Stomach (tissue), 8 donors: ENCODE measurements at regions not wholly inside any gene's neighbourhood (a gene's known extent, or its start where the extent isn't known, plus 50 kb on each side); places are given as distances from the start of the nearest gene placed in this dataset.

Source experiments
- DNase-seq, 2 donors: peaks; one replicate each; pipeline versions ENCODE4 v3.0.0 to v3.0.0-alpha.2; 2013 to 2019
- H3K27ac ChIP-seq, 5 donors: fragments of 200-600 bp in 4 of 5; sonication (generic) in 4 of 5; one replicate each; pipeline ENCODE4 v1.5.1; 2013 to 2019; ENCODE audit warnings: mild to moderate bottlenecking in 1 of 5, moderate library complexity in 1 of 5
- H3K27me3 ChIP-seq, 3 donors: fragments of 200-600 bp; sonication (generic); one replicate each; pipeline ENCODE4 v1.5.1; 2017 to 2019; ENCODE audit warnings: mixed run types in 1 of 3
- H3K36me3 ChIP-seq, 4 donors: fragments of 200-600 bp; sonication (generic); 1 replicate in 3 of 4; 2 replicates in 1 of 4; pipeline ENCODE4 v1.5.1; 2016 to 2019
- H3K4me1 ChIP-seq, 4 donors: fragments of 200-600 bp; sonication (generic); one replicate each; pipeline ENCODE4 v1.5.1; 2016 to 2019
- H3K4me3 ChIP-seq, 4 donors: fragments of 200-600 bp; sonication (generic) in 3 of 4; one replicate each; pipeline ENCODE4 v1.5.1; 2016 to 2019; ENCODE audit warnings: mild to moderate bottlenecking in 1 of 4
- H3K9me3 ChIP-seq, 4 donors: fragments of 200-600 bp; sonication (generic); one replicate each; pipeline ENCODE4 v1.5.1; 2016 to 2019
- EP300 ChIP-seq: sonication (generic); formaldehyde crosslinking; IDR thresholded peaks from one replicate; pipeline ENCODE4 v1.6.1; 2017; ENCODE audit warnings: antibody characterized with exemption
- POLR2A ChIP-seq, 4 donors: fragments of 450-650 bp; IDR thresholded peaks; one replicate each; pipeline ENCODE4 v1.6.1; 2016; ENCODE audit warnings: antibody characterized with exemption in 4 of 4, control low read depth in 2 of 4, mild to moderate bottlenecking in 1 of 4, moderate library complexity in 1 of 4
- POLR2AphosphoS5 ChIP-seq, 3 donors: sonication (generic); formaldehyde crosslinking; IDR thresholded peaks; one replicate each; pipeline ENCODE4 v1.6.1; 2016; ENCODE audit warnings: antibody characterized with exemption in 3 of 3
- WGBS, 5 donors: extraction: QIAGEN DNeasy Blood & Tissue Kit in 3 of 5; methylation state at CpG; one replicate each; pipeline versions ENCODE4 v1.1.5 to v1.1.7; 2013 to 2018; 5-methylcytosine and 5-hydroxymethylcytosine counted together
- intact Hi-C: fragments of 100-400 bp; cut with DNase I; formaldehyde crosslinking; loops from one replicate; pipeline ENCODE4 v1.15.1; 2023; ENCODE audit warnings: low total_unique reads
- TF ChIP-seq, protein P1 (sequence below), 7 experiments: fragments of 450-650 bp in 4 of 7; fragments of 200-600 bp in 3 of 7; sonication (generic) in 3 of 7; IDR thresholded peaks; one replicate each; pipeline ENCODE4 v1.5.1; 2016 to 2019; ENCODE audit warnings: antibody characterized with exemption in 7 of 7, control low read depth in 2 of 7, mild to moderate bottlenecking in 1 of 7
- donor health status: healthy with polysubstance abuse.
- donor health status: Bipolar disorder and iron deficiency.
- donor health status: healthy.

DNA sequence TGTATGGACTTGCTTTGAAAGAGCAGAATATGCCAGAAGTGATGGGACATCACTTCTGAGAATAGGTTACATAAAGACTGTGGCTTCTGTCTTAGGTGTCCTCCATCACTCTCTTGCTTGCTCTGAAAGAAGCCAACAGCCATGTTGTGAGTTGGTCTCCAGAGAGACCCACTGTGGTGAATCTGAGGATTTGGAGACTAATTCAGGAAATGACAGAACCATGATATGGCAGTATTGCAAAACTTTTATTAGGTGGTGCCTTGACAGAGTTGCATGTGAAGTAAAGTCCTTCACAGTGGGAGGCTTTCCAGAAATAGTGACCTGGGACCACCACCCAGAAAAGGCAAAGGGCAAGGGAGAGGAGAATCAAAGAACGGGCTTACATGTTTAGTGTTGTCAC is 628.6 kb downstream of the KCNT2 start:
- Histone ChIP-seq H3K27me3 (no peaks in the 10 kb centered on the region), H3K36me3 (no peaks in the 10 kb centered on the region), H3K4me3 (no peak overlapping the region), H3K4me1 (no peaks in the 10 kb centered on the region), H3K27ac (no peak overlapping the region), H3K9me3 (no peaks in the 10 kb centered on the region)
- no peak for DNase-seq
- 78 to 93% (median 87%) methylated on average over 1 of the region's 1 CpG for WGBS, 5 donors
- TF ChIP-seq POLR2A (IDR thresholded peaks at IDR 0.05) (no peak), POLR2AphosphoS5 (IDR thresholded peaks at IDR 0.05) (no peak), EP300 (no peak)
- TF ChIP-seq, protein P1, sequence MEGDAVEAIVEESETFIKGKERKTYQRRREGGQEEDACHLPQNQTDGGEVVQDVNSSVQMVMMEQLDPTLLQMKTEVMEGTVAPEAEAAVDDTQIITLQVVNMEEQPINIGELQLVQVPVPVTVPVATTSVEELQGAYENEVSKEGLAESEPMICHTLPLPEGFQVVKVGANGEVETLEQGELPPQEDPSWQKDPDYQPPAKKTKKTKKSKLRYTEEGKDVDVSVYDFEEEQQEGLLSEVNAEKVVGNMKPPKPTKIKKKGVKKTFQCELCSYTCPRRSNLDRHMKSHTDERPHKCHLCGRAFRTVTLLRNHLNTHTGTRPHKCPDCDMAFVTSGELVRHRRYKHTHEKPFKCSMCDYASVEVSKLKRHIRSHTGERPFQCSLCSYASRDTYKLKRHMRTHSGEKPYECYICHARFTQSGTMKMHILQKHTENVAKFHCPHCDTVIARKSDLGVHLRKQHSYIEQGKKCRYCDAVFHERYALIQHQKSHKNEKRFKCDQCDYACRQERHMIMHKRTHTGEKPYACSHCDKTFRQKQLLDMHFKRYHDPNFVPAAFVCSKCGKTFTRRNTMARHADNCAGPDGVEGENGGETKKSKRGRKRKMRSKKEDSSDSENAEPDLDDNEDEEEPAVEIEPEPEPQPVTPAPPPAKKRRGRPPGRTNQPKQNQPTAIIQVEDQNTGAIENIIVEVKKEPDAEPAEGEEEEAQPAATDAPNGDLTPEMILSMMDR (IDR thresholded peaks at IDR 0.05) = no peak
- intact Hi-C loops = no loop called here

- H3K27me3 ChIP-seq = no peaks in the 10 kb centered on the region
- intact Hi-C loops = no loop called here
- H3K27ac ChIP-seq = no peak overlapping the region
- H3K9me3 ChIP-seq = no peaks in the 10 kb centered on the region
- no peaks in the 10 kb centered on the region for H3K36me3 ChIP-seq
- WGBS, 5 donors = 61 to 81% (median 79%) methylated on average over 1 of the region's 1 CpG
- DNase-seq = no peak
- no peaks in the 10 kb centered on the region for H3K4me1 ChIP-seq
- no peak for TF ChIP-seq POLR2A (IDR thresholded peaks at IDR 0.05)
- no peak for TF ChIP-seq EP300
- TF ChIP-seq, protein P1 (IDR thresholded peaks at IDR 0.05) = no peak
- no peak for TF ChIP-seq POLR2AphosphoS5 (IDR thresholded peaks at IDR 0.05)
- H3K4me3 ChIP-seq = no peak overlapping the region
These were observed 634.8 kb downstream of the KCNT2 start for GRCh38 chr1:195973311-195973904.

DNA sequence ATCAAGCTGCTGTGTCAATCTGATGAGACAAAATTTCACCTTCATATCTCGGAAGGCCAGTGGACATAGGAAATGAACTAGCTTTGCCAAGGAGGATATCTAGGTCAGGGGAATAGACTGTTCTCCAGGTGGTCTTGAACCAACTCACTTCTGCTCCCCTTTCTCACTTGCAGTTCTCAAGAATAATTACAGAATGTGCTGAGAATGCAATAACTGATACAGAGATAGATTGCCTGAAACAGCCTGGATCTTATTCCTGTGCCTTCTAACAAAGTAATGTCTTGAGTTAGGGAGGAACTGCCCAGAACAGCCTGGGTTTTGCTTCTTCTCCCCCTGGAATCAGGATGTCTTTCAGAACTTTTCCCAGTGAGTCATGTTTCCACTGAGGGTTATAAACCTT is 636.7 kb downstream of the KCNT2 start:
- Histone ChIP-seq H3K27me3 (no peaks in the 10 kb centered on the region), H3K4me3 (no peak overlapping the region), H3K4me1 (no peaks in the 10 kb centered on the region), H3K27ac (no peak overlapping the region), H3K36me3 (no peaks in the 10 kb centered on the region), H3K9me3 (no peaks in the 10 kb centered on the region)
- intact Hi-C loops = no loop called here
- no peak for DNase-seq
- WGBS, 5 donors = 85 to 94% (median 90%) methylated on average over 1 of the region's 1 CpG
- TF ChIP-seq POLR2A (IDR thresholded peaks at IDR 0.05) (no peak), EP300 (no peak), POLR2AphosphoS5 (IDR thresholded peaks at IDR 0.05) (no peak)
- TF ChIP-seq, protein P1 (IDR thresholded peaks at IDR 0.05) = no peak

DNA sequence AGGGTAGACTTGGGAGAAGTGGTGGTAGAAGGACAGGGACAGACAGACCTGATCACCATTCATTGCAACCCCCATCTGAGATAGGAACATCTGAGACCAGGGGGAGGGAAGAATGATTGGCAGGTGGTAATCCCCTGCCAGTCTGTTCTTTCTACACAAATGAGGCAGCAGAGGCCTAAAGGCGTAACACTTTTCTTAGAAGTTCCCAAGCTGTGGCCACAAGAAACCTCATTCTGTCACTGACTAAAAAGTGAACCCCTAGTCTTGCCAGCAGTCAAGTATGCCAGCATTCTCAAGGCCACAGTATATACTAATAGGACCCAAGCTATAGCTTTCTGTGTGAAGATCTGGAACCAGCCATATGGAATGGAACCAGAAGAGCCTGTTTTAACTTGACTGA is 638.0 kb downstream of the KCNT2 start:
- Histone ChIP-seq H3K27ac (no peak overlapping the region), H3K36me3 (no peaks in the 10 kb centered on the region), H3K27me3 (no peaks in the 10 kb centered on the region), H3K4me1 (no peaks in the 10 kb centered on the region), H3K9me3 (no peaks in the 10 kb centered on the region), H3K4me3 (no peak overlapping the region)
- intact Hi-C loops = no loop called here
- DNase-seq = no peak
- TF ChIP-seq POLR2AphosphoS5 (IDR thresholded peaks at IDR 0.05) (no peak), POLR2A (IDR thresholded peaks at IDR 0.05) (no peak), EP300 (no peak)
- TF ChIP-seq, protein P1 (IDR thresholded peaks at IDR 0.05) = no peak
- 76 to 93% (median 90%) methylated on average over 1 of the region's 1 CpG for WGBS, 5 donors
